ENCODE measurements at regions not wholly inside any gene's neighbourhood (a gene's known extent, or its start where the extent isn't known, plus 50 kb on each side); places are given as distances from the start of the nearest gene placed in this dataset.

DNA sequence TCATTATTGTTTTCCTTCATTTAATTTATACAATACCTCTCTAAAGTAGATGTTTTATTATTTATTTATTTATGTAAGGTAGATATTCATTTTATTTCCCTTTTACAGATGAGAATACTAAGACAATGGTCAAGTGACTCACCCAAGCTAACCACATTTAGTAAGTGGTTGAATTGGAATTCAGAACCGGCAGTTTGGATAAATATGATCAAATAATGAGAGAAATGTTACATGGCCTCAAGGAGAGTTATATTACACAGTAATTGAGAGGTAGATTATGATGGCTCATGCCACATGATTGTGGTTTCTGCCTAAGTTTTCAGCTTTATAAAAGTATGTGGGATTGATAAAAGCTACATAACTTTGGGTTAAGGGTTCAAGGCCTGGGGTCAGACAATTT, 239.4 kb upstream of the BOD1L1 start:
- Histone ChIP-seq H3K9me3 (no peaks in the 10 kb centered on the region), H3K27ac (no peak overlapping the region), H3K36me3 (no peaks in the 10 kb centered on the region), H3K4me1 (no peaks in the 10 kb centered on the region), H3K4me3 (no peak overlapping the region), H3K27me3 (no peaks in the 10 kb centered on the region)
- no peak for DNase-seq (ENCODE audit: extremely low spot score in 2 of 2)
- intact Hi-C loops (cut with DNase I), result no loop called here
- TF ChIP-seq, protein P1, sequence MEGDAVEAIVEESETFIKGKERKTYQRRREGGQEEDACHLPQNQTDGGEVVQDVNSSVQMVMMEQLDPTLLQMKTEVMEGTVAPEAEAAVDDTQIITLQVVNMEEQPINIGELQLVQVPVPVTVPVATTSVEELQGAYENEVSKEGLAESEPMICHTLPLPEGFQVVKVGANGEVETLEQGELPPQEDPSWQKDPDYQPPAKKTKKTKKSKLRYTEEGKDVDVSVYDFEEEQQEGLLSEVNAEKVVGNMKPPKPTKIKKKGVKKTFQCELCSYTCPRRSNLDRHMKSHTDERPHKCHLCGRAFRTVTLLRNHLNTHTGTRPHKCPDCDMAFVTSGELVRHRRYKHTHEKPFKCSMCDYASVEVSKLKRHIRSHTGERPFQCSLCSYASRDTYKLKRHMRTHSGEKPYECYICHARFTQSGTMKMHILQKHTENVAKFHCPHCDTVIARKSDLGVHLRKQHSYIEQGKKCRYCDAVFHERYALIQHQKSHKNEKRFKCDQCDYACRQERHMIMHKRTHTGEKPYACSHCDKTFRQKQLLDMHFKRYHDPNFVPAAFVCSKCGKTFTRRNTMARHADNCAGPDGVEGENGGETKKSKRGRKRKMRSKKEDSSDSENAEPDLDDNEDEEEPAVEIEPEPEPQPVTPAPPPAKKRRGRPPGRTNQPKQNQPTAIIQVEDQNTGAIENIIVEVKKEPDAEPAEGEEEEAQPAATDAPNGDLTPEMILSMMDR (IDR thresholded peaks at IDR 0.05), result no peak
- TF ChIP-seq POLR2A (IDR thresholded peaks at IDR 0.05), result no peak
- no peak for TF ChIP-seq POLR2AphosphoS5 (IDR thresholded peaks at IDR 0.05; ENCODE audit: insufficient read depth in 1 of 2, low read depth in 1 of 2)

DNA sequence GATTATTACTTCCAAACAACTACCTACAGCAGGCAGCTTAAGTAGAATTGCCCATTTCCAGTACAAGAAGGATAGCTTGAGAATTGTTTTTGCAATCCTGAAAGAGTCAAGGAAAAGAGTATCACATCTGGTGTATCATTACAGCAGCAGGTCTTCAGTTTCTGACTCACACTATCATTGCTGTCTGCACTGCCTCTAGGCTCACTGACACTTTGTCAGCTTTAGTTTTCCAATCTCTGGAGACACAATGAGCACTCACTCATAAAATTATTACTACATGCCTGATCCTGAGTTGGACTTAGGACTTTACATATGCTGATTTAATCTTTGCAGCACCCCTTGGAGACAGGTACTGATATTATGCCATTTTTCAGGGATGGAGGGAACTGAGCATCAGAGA, 244.6 kb upstream of the BOD1L1 start:
- H3K4me3 ChIP-seq, result no peak overlapping the region
- H3K27ac ChIP-seq, result no peak overlapping the region
- no peaks in the 10 kb centered on the region for H3K36me3 ChIP-seq
- no peaks in the 10 kb centered on the region for H3K9me3 ChIP-seq
- TF ChIP-seq POLR2A (IDR thresholded peaks at IDR 0.05) (no peak), POLR2AphosphoS5 (IDR thresholded peaks at IDR 0.05; ENCODE audit: insufficient read depth in 1 of 2, low read depth in 1 of 2) (no peak)
- TF ChIP-seq, protein P1 (IDR thresholded peaks at IDR 0.05), result no peak
- no peak for DNase-seq (ENCODE audit: extremely low spot score in 2 of 2)
- H3K27me3 ChIP-seq, result no peaks in the 10 kb centered on the region
- intact Hi-C loops (cut with DNase I), result no loop called here
- no peaks in the 10 kb centered on the region for H3K4me1 ChIP-seq

- DNase-seq (ENCODE audit: extremely low spot score in 2 of 2), result no peak
- H3K27me3 ChIP-seq, result no peaks in the 10 kb centered on the region
- intact Hi-C loops (cut with DNase I), result no loop called here
- H3K4me3 ChIP-seq, result no peak overlapping the region
- H3K27ac ChIP-seq, result no peak overlapping the region
- TF ChIP-seq POLR2AphosphoS5 (IDR thresholded peaks at IDR 0.05; ENCODE audit: insufficient read depth in 1 of 2, low read depth in 1 of 2) (no peak), POLR2A (IDR thresholded peaks at IDR 0.05) (no peak)
- TF ChIP-seq, protein P1 (IDR thresholded peaks at IDR 0.05), result no peak
- H3K4me1 ChIP-seq, result no peaks in the 10 kb centered on the region
- no peaks in the 10 kb centered on the region for H3K36me3 ChIP-seq
- H3K9me3 ChIP-seq, result no peaks in the 10 kb centered on the region
Observed at GRCh38 chr4:13872955-13873354, 245.4 kb upstream of the BOD1L1 start.

- Histone ChIP-seq H3K27ac (no peak overlapping the region), H3K27me3 (no peaks in the 10 kb centered on the region), H3K36me3 (no peaks in the 10 kb centered on the region), H3K4me1 (no peaks in the 10 kb centered on the region), H3K4me3 (no peak overlapping the region), H3K9me3 (no peaks in the 10 kb centered on the region)
- intact Hi-C loops (cut with DNase I), result no loop called here
- DNase-seq (ENCODE audit: extremely low spot score in 2 of 2), result no peak
- TF ChIP-seq, protein P1 (IDR thresholded peaks at IDR 0.05), result no peak
- TF ChIP-seq POLR2A (IDR thresholded peaks at IDR 0.05), result no peak
- TF ChIP-seq POLR2AphosphoS5 (IDR thresholded peaks at IDR 0.05; ENCODE audit: insufficient read depth in 1 of 2, low read depth in 1 of 2), result no peak
Observed at GRCh38 chr4:13875181-13875580, 247.7 kb upstream of the BOD1L1 start.

- Histone ChIP-seq H3K9me3 (no peaks in the 10 kb centered on the region), H3K4me3 (no peak overlapping the region), H3K36me3 (no peaks in the 10 kb centered on the region), H3K27me3 (no peaks in the 10 kb centered on the region), H3K4me1 (no peaks in the 10 kb centered on the region), H3K27ac (no peak overlapping the region)
- intact Hi-C loops (cut with DNase I), result no loop called here
- TF ChIP-seq POLR2AphosphoS5 (IDR thresholded peaks at IDR 0.05; ENCODE audit: insufficient read depth in 1 of 2, low read depth in 1 of 2) (no peak), POLR2A (IDR thresholded peaks at IDR 0.05) (no peak)
- TF ChIP-seq, protein P1 (IDR thresholded peaks at IDR 0.05), result no peak
- DNase-seq (ENCODE audit: extremely low spot score in 2 of 2), result no peak
Observed at GRCh38 chr4:13876131-13876530, 248.6 kb upstream of the BOD1L1 start.

Measured in vagina (tissue), 2 donors.